ENCODE measurements at regions not wholly inside any gene's neighbourhood (a gene's known extent, or its start where the extent isn't known, plus 50 kb on each side); places are given as distances from the start of the nearest gene placed in this dataset.

DNA sequence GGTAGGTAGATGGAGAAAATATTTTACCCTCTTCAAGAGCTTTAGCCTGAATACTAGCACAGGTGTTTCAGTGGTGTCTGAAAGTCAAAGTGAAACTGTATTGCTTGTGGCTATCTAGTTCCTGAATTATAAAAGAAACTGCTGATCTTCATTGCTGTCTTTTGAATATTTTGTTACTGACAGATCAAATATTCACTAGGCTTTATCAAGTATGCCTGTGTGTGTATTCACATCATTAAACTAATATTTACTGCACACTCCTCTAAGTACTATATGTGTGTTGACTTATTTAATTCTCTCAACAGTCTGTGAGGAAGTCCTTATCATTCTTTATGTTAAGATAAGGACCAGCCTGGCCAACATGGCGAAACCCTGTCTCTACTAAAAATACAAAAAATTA is 139.6 kb downstream of the SOCS6 start (continued):
- TF ChIP-seq ZBTB21 (CRISPR knock-in tag; IDR thresholded peaks at IDR 0.05; ENCODE audit: borderline replicate concordance) (no peak), RELA (CRISPR knock-in tag; IDR thresholded peaks at IDR 0.05; ENCODE audit: borderline replicate concordance) (no peak), ZNF671 (CRISPR knock-in tag; IDR thresholded peaks at IDR 0.05) (no peak)
- TF ChIP-seq, protein P1, sequence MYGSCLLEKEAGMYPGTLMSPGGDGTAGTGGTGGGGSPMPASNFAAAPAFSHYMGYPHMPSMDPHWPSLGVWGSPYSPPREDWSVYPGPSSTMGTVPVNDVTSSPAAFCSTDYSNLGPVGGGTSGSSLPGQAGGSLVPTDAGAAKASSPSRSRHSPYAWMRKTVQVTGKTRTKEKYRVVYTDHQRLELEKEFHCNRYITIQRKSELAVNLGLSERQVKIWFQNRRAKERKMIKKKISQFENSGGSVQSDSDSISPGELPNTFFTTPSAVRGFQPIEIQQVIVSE (CRISPR knock-in tag; IDR thresholded peaks at IDR 0.05; ENCODE audit: borderline replicate concordance) = no peak
- TF ChIP-seq, protein P2, sequence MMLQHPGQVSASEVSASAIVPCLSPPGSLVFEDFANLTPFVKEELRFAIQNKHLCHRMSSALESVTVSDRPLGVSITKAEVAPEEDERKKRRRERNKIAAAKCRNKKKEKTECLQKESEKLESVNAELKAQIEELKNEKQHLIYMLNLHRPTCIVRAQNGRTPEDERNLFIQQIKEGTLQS (CRISPR knock-in tag; conservative IDR thresholded peaks at IDR 0.05) = no peak

DNA sequence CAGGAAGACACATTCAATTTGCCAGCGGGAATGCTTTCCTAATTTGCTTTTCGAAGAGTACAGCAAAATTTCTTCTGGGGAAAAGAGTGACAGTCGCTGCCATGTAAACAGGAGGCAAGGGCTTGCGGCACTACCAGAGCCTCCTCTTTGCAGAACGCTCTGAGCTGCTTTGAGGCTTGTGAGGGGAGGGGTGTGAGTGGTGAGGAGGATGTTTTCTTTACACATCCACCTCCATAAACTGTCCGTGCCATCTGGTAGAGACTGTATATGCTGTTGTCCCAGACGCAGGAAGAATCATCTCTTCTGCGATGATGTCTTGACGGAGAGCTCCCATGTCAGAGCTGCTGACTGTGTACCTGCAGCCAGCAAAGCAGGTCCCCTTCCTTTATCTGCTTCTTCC is 138.0 kb downstream of the SOCS6 start:
- no peak for TF ChIP-seq ZNF416 (CRISPR knock-in tag; IDR thresholded peaks at IDR 0.05)
- no peak for TF ChIP-seq ZNF138 (CRISPR knock-in tag; conservative IDR thresholded peaks at IDR 0.05)
- TF ChIP-seq, protein P3, sequence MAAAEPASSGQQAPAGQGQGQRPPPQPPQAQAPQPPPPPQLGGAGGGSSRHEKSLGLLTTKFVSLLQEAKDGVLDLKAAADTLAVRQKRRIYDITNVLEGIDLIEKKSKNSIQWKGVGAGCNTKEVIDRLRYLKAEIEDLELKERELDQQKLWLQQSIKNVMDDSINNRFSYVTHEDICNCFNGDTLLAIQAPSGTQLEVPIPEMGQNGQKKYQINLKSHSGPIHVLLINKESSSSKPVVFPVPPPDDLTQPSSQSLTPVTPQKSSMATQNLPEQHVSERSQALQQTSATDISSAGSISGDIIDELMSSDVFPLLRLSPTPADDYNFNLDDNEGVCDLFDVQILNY (CRISPR knock-in tag; IDR thresholded peaks at IDR 0.05) = no peak
- TF ChIP-seq, protein P4, sequence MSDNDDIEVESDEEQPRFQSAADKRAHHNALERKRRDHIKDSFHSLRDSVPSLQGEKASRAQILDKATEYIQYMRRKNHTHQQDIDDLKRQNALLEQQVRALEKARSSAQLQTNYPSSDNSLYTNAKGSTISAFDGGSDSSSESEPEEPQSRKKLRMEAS (CRISPR knock-in tag; IDR thresholded peaks at IDR 0.05) = no peak
- no peak for TF ChIP-seq SP1 (CRISPR knock-in tag; conservative IDR thresholded peaks at IDR 0.05)
- TF ChIP-seq HMGA2 (CRISPR knock-in tag; IDR thresholded peaks at IDR 0.05) = no peak
- TF ChIP-seq, protein P2 (CRISPR knock-in tag; conservative IDR thresholded peaks at IDR 0.05) = no peak
- TF ChIP-seq KAT7 (CRISPR knock-in tag; IDR thresholded peaks at IDR 0.05; ENCODE audit: borderline replicate concordance) = no peak
- TF ChIP-seq, protein P5, sequence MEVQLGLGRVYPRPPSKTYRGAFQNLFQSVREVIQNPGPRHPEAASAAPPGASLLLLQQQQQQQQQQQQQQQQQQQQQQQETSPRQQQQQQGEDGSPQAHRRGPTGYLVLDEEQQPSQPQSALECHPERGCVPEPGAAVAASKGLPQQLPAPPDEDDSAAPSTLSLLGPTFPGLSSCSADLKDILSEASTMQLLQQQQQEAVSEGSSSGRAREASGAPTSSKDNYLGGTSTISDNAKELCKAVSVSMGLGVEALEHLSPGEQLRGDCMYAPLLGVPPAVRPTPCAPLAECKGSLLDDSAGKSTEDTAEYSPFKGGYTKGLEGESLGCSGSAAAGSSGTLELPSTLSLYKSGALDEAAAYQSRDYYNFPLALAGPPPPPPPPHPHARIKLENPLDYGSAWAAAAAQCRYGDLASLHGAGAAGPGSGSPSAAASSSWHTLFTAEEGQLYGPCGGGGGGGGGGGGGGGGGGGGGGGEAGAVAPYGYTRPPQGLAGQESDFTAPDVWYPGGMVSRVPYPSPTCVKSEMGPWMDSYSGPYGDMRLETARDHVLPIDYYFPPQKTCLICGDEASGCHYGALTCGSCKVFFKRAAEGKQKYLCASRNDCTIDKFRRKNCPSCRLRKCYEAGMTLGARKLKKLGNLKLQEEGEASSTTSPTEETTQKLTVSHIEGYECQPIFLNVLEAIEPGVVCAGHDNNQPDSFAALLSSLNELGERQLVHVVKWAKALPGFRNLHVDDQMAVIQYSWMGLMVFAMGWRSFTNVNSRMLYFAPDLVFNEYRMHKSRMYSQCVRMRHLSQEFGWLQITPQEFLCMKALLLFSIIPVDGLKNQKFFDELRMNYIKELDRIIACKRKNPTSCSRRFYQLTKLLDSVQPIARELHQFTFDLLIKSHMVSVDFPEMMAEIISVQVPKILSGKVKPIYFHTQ (CRISPR knock-in tag; IDR thresholded peaks at IDR 0.05) = no peak
- Mint-ChIP-seq H3K9me3 (peaks cover 8% of the 10 kb centered on the region; the same call in 1 of the 2 replicates), H3K27ac (no peak overlapping the region), H3K36me3 (0 out of 2 replicates have a peak, but pooled peaks cover 3% of the 10 kb centered on the region), H3K4me1 (peaks cover 32% of the 10 kb centered on the region), H3K4me3 (no peak overlapping the region), H3K27me3 (ENCODE audit: low read depth) (no peaks in the 10 kb centered on the region)
- ATAC-seq (no peak), DNase-seq (ENCODE audit: low spot score) (no peak)
- ChIA-PET POLR2A (no interaction called here), CTCF (no interaction called here)

DNA sequence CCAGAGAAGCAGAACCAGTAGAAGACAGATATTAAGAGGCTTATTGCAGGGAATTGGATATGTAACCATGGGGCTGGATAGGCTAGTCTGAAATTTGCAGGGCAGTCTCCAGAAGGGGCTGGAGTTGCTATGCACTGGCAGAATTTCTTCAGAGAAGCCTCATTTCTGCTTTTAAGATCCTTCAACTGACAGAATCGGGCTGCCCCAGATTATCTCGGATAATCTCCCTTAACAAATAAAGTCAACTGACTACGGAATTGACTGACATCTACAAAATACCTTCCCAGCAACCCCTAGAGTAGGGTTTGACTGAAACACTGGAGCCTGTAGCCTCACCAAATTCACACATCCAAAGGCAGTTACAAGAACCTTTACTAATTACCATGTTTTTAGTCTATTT is 136.4 kb downstream of the SOCS6 start:
- no peak overlapping the region for H3K4me3 Mint-ChIP-seq
- POLR2A ChIA-PET = no interaction called here
- CTCF ChIA-PET = no interaction called here
- TF ChIP-seq NFYB (CRISPR knock-in tag; conservative IDR thresholded peaks at IDR 0.05; ENCODE audit: low read depth) (no peak), NFATC4 (CRISPR knock-in tag; IDR thresholded peaks at IDR 0.05) (no peak), HMGA2 (CRISPR knock-in tag; IDR thresholded peaks at IDR 0.05) (no peak), OVOL2 (CRISPR knock-in tag; IDR thresholded peaks at IDR 0.05; ENCODE audit: borderline replicate concordance) (no peak), ZNF317 (CRISPR knock-in tag; IDR thresholded peaks at IDR 0.05; ENCODE audit: borderline replicate concordance, low read depth) (no peak), MYBL2 (CRISPR knock-in tag; IDR thresholded peaks at IDR 0.05) (no peak), TEAD1 (CRISPR knock-in tag; IDR thresholded peaks at IDR 0.05) (no peak)
- TF ChIP-seq, protein P4 (CRISPR knock-in tag; IDR thresholded peaks at IDR 0.05) = no peak
- TF ChIP-seq, protein P6, sequence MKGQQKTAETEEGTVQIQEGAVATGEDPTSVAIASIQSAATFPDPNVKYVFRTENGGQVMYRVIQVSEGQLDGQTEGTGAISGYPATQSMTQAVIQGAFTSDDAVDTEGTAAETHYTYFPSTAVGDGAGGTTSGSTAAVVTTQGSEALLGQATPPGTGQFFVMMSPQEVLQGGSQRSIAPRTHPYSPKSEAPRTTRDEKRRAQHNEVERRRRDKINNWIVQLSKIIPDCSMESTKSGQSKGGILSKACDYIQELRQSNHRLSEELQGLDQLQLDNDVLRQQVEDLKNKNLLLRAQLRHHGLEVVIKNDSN (CRISPR knock-in tag; IDR thresholded peaks at IDR 0.05) = no peak
- H3K27me3 Mint-ChIP-seq (ENCODE audit: low read depth) = no peaks in the 10 kb centered on the region
- peaks cover 30% of the 10 kb centered on the region for H3K4me1 Mint-ChIP-seq
- no peak overlapping the region for H3K27ac Mint-ChIP-seq
- H3K36me3 Mint-ChIP-seq = 0 out of 2 replicates have a peak, but pooled peaks cover 3% of the 10 kb centered on the region
- no peak for ATAC-seq
- DNase-seq (ENCODE audit: low spot score) = no peak
- H3K9me3 Mint-ChIP-seq = peaks cover 8% of the 10 kb centered on the region; the same call in 1 of the 2 replicates
